NOMO-1 treated with DMSO at 0.1 percent for 48 hours (cell line): ENCODE measurements at regions not wholly inside any gene's neighbourhood (a gene's known extent, or its start where the extent isn't known, plus 50 kb on each side); places are given as distances from the start of the nearest gene placed in this dataset.
A peak's percentile ranks its signal among the peaks of the same experiment; 100 is the strongest.
"Not testable (repeated sequence)": the region's sequence is repeated elsewhere in the genome, so short reads cannot be mapped to it uniquely, and the experiment has no call there.

Source experiments
- DNase-seq: peaks from one replicate; lab custom pipeline; 2025; ENCODE audit not compliant: unreplicated experiment; lab: John Stamatoyannopoulos, UW

DNA sequence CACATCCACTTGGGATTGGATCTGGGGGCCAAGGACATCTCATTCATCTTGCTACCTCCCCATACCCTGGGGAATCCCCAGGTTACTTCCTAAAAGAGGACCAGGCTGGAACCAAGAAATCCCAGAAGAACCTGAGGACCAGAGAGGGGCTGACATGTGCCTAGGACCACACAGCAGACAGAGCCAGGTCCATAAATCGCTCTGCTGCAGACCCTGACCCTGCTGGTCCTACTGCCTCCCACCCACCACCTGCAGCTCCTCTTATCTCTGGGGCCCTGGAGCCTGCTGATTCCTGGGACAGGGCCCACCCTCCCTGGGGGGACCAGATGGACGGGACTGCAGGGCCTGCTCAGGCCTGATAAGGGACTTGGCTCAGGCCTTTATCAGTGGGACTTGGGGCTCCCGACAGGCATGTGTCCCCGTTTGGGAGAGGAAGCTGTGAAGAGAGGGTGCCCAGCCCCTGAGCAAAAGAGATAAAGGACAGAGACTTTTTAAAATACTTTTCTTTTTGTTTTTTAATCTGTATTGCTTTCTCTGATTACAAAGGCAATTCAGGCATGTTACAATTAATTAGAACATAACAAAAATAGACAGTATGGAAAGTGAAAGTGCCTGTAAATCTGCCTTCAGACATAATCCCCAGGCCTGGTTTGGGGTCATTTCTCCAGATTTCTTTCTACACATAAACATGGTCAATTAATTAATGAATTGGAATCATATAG is 101.3 kb upstream of the LARP1 start:
- DNase-seq, result no peak

- DNase-seq, result no peak
Measured at GRCh38 chr5:154653418-154653763, 101.8 kb upstream of the LARP1 start.

- DNase-seq, result no peak
Measured at GRCh38 chr5:154652746-154653417, 102.3 kb upstream of the LARP1 start.

GRCh38 chr5:154651795-154652194 is 103.4 kb upstream of the LARP1 start:
- not testable (repeated sequence) for DNase-seq

DNA sequence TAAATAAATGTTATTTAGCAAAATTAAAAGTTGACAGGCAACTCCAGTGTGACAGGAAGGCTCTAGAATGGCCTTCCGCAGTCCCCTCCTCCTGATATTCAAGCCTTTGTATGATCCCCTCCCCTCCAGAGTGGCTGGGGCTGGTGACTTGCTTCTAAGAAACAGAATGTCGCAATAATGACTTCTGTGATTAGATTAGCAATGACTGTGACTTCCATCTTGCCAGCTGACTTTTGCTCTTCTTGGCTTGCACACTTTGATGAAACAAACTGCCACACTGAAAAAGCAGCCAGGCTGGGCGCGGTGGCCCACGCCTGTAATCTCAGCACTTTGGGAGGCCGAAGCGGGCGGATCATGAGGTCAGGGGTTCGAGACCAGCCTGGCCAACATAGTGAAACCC is 106.5 kb upstream of the LARP1 start:
- DNase-seq, result peak; percentile 26

DNA sequence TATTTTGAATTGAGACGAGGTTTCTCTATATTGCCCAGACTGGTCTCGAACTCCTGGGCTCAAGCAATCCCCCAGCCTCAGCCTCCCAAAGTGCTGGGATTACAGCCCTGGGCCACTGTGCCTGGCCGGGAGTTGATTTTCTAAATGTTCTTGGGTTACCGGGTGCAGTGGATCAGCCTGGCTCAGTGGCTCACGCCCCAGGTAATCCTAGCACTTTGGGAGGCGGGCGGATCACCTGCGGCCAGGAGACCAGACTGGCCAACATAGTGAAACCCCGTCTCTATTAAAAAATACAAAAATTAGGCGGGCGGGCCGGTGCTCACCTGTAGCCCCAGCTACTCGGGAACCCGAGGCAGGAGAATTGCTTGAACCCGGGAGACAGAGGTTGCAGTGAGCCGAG is 106.9 kb upstream of the LARP1 start:
- no peak for DNase-seq

GRCh38 chr5:154647761-154648145 is 107.4 kb upstream of the LARP1 start:
- no peak for DNase-seq

DNA sequence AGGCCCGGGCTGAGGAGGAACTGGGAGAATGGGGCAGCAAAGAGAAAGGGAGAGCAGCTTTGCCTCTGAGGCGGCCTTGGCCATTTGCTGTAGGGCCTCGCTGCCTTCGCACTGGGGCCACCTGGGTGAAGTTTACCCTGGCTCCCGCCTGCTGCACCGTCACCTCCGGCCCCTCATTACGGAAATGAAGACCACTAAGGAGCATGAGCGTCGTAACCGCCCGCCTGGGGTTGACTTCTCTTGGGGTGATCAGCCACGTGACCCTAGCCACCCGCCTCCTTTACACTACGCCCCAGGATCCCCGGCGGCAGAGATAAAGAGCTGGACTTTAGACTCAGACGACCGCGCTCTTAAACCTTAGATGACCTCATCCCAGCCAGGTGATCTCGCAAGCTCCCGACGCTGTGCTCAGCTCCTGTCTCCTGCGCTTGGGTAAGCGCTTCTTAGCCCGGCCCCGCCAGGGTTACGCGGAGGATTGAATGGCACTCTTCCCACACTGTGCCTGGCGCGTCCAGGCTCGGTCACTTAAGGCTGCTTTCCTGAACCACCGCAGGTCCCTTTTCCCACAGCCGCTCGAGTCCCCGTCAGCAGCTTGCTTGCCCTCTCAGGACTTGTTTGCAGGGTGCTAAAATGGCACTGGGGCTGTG is 107.9 kb upstream of the LARP1 start:
- peak; percentile 15 for DNase-seq

- DNase-seq, result no peak
Measured at GRCh38 chr5:154646745-154647113, 108.4 kb upstream of the LARP1 start.

GRCh38 chr5:154644745-154645411 is 110.3 kb upstream of the LARP1 start:
- DNase-seq, result no peak

GRCh38 chr5:154642499-154643245 is 112.5 kb upstream of the LARP1 start:
- peak; percentile 18 for DNase-seq

GRCh38 chr5:154640213-154640831 is 114.9 kb upstream of the LARP1 start:
- peak; percentile 12 for DNase-seq

DNA sequence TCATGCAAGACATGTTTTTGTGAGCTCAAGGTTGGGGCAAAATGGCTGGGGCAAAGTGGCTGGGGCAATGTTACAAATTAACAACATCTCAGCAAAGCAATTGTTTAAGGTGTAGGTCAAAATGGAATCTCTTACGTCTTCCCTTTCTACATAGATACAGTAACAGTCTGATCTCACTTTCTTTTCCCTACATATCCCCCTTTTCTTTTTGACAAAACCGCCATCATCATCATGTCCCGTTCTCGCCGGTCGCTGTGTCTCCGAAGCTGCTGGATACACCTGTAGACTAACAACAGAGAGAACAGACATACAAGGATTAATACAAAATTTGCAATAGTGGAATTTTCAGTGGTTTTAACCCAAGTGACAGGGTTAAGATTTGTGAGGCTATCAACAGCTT is 118.4 kb upstream of the LARP1 start:
- DNase-seq, result not testable (repeated sequence)

- not testable (repeated sequence) for DNase-seq
Measured at GRCh38 chr5:154636271-154636670, 118.9 kb upstream of the LARP1 start.

GRCh38 chr5:154633744-154634143 is 121.4 kb upstream of the LARP1 start:
- DNase-seq, result not testable (repeated sequence)

GRCh38 chr5:154631141-154631540 is 124.0 kb upstream of the LARP1 start:
- DNase-seq, result no peak

- DNase-seq, result no peak
Measured at GRCh38 chr5:154630410-154630809, 124.8 kb upstream of the LARP1 start.

- DNase-seq, result no peak
Measured at GRCh38 chr5:154628685-154629084, 126.5 kb upstream of the LARP1 start.

DNA sequence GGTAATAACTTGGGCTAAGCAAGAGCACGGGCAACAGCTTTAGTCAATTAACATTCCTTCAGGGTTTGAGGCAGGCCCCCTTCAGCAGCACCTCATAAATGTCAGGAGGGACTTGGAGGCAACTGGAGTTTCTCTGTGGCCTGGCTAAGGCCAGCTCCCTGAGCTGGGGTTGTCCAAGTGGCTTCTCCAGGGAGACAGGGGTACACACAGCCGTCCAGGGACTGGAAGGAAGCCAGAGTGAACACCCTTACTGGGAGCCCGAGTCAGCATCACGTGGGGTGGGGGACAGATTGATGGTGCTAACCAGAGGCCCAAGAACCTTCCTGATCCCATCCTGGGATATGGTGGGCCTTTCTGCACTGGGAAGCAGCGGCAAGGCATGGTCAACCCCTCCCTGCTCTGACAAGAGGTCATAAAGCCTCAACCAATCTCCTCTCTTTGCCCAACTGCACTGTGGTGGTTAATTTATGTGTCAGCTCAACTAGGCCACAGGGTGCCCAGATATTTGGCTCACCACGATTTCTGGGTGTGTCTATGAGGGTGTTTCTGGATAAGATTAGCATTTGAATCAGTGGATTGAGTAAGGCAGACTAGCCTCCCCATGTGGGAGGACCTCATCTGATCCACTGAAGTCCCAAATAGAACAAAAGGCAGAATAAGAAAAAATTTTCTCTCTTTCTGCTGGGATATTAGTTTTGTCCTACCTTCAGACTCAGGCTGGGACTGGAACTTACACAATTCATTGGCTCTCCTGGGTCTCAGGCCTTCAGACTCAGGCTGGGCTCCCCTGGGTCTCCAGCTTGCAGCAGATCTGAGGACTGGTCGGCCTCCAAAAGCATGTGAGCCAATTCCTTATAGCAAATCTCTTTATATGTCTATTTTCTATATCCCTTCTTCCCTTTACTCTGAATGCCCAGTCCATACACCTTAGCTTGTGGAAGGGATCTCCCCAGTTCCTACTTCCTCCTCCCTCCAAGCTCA is 127.2 kb upstream of the LARP1 start:
- no peak for DNase-seq
